Activated CD4-positive, CD25-positive, alpha-beta regulatory T cell treated with anti-CD3 and anti-CD28 coated beads, Interleukin-2, amount 50 U/mL, for 72 hours (primary cell): ENCODE measurements at regions not wholly inside any gene's neighbourhood (a gene's known extent, or its start where the extent isn't known, plus 50 kb on each side); places are given as distances from the start of the nearest gene placed in this dataset.
A peak's percentile ranks its signal among the peaks of the same experiment; 100 is the strongest.

Experiments
- DNase-seq: peaks from one replicate; pipeline ENCODE4 v3.0.0; 2021

- DNase-seq: no peak
These were observed 247.5 kb downstream of the NSG2 start for GRCh38 chr5:174293006-174293405.

- no peak for DNase-seq
These were observed 248.0 kb downstream of the NSG2 start for GRCh38 chr5:174293481-174293880.

- DNase-seq: no peak
These were observed 249.6 kb downstream of the NSG2 start for GRCh38 chr5:174294891-174295620.

- no peak for DNase-seq
These were observed 250.4 kb downstream of the NSG2 start for GRCh38 chr5:174295702-174296436.

GRCh38 chr5:174300118-174300940, 254.8 kb downstream of the NSG2 start:
- no peak for DNase-seq

- no peak for DNase-seq
These were observed 255.6 kb downstream of the NSG2 start for GRCh38 chr5:174300941-174301761.

GRCh38 chr5:174301848-174302625, 256.5 kb downstream of the NSG2 start:
- DNase-seq: no peak

- DNase-seq: no peak
These were observed 257.5 kb downstream of the NSG2 start for GRCh38 chr5:174303035-174303434.

GRCh38 chr5:174303437-174304045, 258.0 kb downstream of the NSG2 start:
- DNase-seq: no peak

GRCh38 chr5:174305241-174305681, 259.8 kb downstream of the NSG2 start:
- DNase-seq: no peak

GRCh38 chr5:174306345-174307030, 261.0 kb downstream of the NSG2 start:
- no peak for DNase-seq

- no peak for DNase-seq
These were observed 261.5 kb downstream of the NSG2 start for GRCh38 chr5:174307031-174307408.

GRCh38 chr5:174307656-174308271, 262.3 kb downstream of the NSG2 start:
- no peak for DNase-seq

- no peak for DNase-seq
These were observed 263.8 kb downstream of the NSG2 start for GRCh38 chr5:174309131-174309795.

- no peak for DNase-seq
These were observed 264.7 kb downstream of the NSG2 start for GRCh38 chr5:174310243-174310642.

- DNase-seq: no peak
These were observed 265.2 kb downstream of the NSG2 start for GRCh38 chr5:174310706-174311105.

- DNase-seq: no peak
These were observed 265.6 kb downstream of the NSG2 start for GRCh38 chr5:174311121-174311520.

- peak; percentile 72 for DNase-seq
These were observed 266.2 kb downstream of the NSG2 start for GRCh38 chr5:174311531-174312269.

- no peak for DNase-seq
These were observed 266.7 kb downstream of the NSG2 start for GRCh38 chr5:174312270-174312617.
